Neural crest cell (in vitro differentiated cells): ENCODE measurements at regions not wholly inside any gene's neighbourhood (a gene's known extent, or its start where the extent isn't known, plus 50 kb on each side); places are given as distances from the start of the nearest gene placed in this dataset.

ENCODE experiments used
- DNase-seq: peaks from one replicate; pipeline ENCODE4 v3.0.0; 2021; ENCODE audit warnings: low read depth, mixed read lengths, low spot score
- H3K27ac Mint-ChIP-seq: one replicate; pipeline ENCODE4 v1.8.0; 2021; ENCODE audit warnings: mild to moderate bottlenecking, mixed read lengths; ENCODE audit not compliant: unreplicated experiment
- H3K27me3 Mint-ChIP-seq: 2 replicates; pipeline ENCODE4 v1.8.0; 2021; ENCODE audit warnings: low read depth, mild to moderate bottlenecking, mixed read lengths
- H3K36me3 Mint-ChIP-seq: 2 replicates; pipeline ENCODE4 v1.8.0; 2021; ENCODE audit warnings: low read depth, mild to moderate bottlenecking, mixed read lengths
- H3K4me1 Mint-ChIP-seq: 2 replicates; pipeline ENCODE4 v1.8.0; 2021; ENCODE audit warnings: mixed read lengths
- H3K4me3 Mint-ChIP-seq: one replicate; pipeline ENCODE4 v1.8.0; 2021; ENCODE audit warnings: mild to moderate bottlenecking, mixed read lengths
- H3K9me3 Mint-ChIP-seq: 2 replicates; pipeline ENCODE4 v1.8.0; 2021; ENCODE audit warnings: mixed read lengths
- TF ChIP-seq, protein P1 (sequence below): fragments of 200-600 bp; sonication (generic); conservative IDR thresholded peaks from 2 replicates; pipeline ENCODE4 v1.5.0; 2021; ENCODE audit warnings: antibody characterized with exemption, mild to moderate bottlenecking

DNA sequence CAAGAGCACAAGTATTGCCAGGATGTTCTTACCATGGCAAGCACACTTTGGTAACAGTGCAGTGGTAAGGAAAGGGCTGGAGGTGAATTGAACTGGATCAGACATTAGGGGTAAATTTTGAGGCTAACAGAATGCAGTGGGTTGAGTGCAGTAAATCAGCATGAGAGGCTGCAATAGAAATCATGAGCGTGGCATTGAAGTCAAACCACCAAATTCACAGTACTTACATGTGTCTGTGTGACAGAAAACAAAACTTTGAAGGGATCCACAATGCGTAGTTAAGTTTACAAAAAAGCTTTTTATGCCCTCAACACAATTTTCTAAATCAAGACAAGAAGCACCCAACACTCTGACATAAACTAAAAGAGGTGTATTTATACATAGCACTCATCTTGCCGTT lies 428.0 kb upstream of the ARHGEF26 start:
- no peaks in the 10 kb centered on the region for H3K27me3 Mint-ChIP-seq
- no peak overlapping the region for H3K4me3 Mint-ChIP-seq
- H3K9me3 Mint-ChIP-seq, result no peaks in the 10 kb centered on the region
- TF ChIP-seq, protein P1, sequence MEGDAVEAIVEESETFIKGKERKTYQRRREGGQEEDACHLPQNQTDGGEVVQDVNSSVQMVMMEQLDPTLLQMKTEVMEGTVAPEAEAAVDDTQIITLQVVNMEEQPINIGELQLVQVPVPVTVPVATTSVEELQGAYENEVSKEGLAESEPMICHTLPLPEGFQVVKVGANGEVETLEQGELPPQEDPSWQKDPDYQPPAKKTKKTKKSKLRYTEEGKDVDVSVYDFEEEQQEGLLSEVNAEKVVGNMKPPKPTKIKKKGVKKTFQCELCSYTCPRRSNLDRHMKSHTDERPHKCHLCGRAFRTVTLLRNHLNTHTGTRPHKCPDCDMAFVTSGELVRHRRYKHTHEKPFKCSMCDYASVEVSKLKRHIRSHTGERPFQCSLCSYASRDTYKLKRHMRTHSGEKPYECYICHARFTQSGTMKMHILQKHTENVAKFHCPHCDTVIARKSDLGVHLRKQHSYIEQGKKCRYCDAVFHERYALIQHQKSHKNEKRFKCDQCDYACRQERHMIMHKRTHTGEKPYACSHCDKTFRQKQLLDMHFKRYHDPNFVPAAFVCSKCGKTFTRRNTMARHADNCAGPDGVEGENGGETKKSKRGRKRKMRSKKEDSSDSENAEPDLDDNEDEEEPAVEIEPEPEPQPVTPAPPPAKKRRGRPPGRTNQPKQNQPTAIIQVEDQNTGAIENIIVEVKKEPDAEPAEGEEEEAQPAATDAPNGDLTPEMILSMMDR, result no peak
- H3K27ac Mint-ChIP-seq, result no peak overlapping the region
- no peak for DNase-seq
- H3K36me3 Mint-ChIP-seq, result no peaks in the 10 kb centered on the region
- H3K4me1 Mint-ChIP-seq, result peaks cover 10% of the 10 kb centered on the region

DNA sequence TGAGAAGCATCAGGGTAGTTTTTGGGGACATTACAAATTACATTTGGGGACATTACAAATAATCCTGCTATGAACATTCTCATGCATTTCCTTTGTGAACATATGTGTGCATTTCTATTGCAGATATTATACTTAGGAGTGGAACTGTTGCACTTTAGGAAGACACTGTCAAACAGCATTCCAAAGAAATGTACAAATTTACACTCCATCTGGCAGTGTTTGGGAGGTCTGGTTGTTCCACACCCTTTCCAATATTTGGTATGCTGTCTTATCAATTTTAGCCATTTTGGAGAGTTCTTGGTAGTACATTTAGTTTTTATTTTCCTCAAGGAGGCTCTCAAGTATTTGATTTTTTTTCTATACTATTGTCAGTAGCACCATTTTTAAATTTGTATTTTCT lies 419.1 kb upstream of the ARHGEF26 start:
- no peak overlapping the region for H3K4me3 Mint-ChIP-seq
- H3K27me3 Mint-ChIP-seq, result no peaks in the 10 kb centered on the region
- DNase-seq, result no peak
- TF ChIP-seq, protein P1, result no peak
- H3K36me3 Mint-ChIP-seq, result no peaks in the 10 kb centered on the region
- no peaks in the 10 kb centered on the region for H3K4me1 Mint-ChIP-seq
- H3K9me3 Mint-ChIP-seq, result no peaks in the 10 kb centered on the region
- H3K27ac Mint-ChIP-seq, result no peak overlapping the region

- no peak for DNase-seq
- TF ChIP-seq, protein P1, result no peak
- no peak overlapping the region for H3K27ac Mint-ChIP-seq
- no peaks in the 10 kb centered on the region for H3K4me1 Mint-ChIP-seq
- no peaks in the 10 kb centered on the region for H3K27me3 Mint-ChIP-seq
- H3K4me3 Mint-ChIP-seq, result no peak overlapping the region
- H3K36me3 Mint-ChIP-seq, result no peaks in the 10 kb centered on the region
- no peaks in the 10 kb centered on the region for H3K9me3 Mint-ChIP-seq
Observed at GRCh38 chr3:153704115-153704514, 417.1 kb upstream of the ARHGEF26 start.

- Mint-ChIP-seq H3K27ac (no peak overlapping the region), H3K4me3 (no peak overlapping the region), H3K36me3 (no peaks in the 10 kb centered on the region), H3K27me3 (no peaks in the 10 kb centered on the region), H3K4me1 (no peaks in the 10 kb centered on the region), H3K9me3 (no peaks in the 10 kb centered on the region)
- TF ChIP-seq, protein P1, result no peak
- DNase-seq, result no peak
Observed at GRCh38 chr3:153706706-153707105, 414.5 kb upstream of the ARHGEF26 start.

DNA sequence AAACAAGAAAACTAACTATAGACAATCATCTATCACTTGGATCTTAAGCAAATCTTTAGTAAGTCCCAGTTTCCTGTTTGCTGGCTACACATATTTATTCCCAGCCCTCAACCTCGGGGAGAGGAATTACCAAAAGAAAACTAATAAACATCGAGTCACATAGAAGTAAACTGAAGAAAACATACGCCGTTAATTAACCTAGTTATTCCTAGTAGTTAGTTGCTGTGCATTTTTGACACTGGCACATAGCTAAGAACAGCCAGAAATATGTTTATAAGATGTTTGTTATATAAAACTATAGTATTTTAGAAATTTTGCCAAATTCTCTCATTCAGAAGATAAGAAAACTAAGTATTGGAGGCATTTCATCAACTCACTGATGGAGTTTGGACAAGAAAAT lies 407.2 kb upstream of the ARHGEF26 start:
- no peaks in the 10 kb centered on the region for H3K4me1 Mint-ChIP-seq
- H3K4me3 Mint-ChIP-seq, result no peak overlapping the region
- H3K36me3 Mint-ChIP-seq, result no peaks in the 10 kb centered on the region
- no peaks in the 10 kb centered on the region for H3K9me3 Mint-ChIP-seq
- DNase-seq, result no peak
- no peaks in the 10 kb centered on the region for H3K27me3 Mint-ChIP-seq
- TF ChIP-seq, protein P1, result no peak
- no peak overlapping the region for H3K27ac Mint-ChIP-seq
